ENCODE measurements at regions not wholly inside any gene's neighbourhood (a gene's known extent, or its start where the extent isn't known, plus 50 kb on each side); places are given as distances from the start of the nearest gene placed in this dataset.
"Not testable (repeated sequence)": the region's sequence is repeated elsewhere in the genome, so short reads cannot be mapped to it uniquely, and the experiment has no call there.

GRCh38 chr22:25281675-25282345 lies 62.4 kb downstream of the CRYBB2 start:
- no peak for DNase-seq

DNA sequence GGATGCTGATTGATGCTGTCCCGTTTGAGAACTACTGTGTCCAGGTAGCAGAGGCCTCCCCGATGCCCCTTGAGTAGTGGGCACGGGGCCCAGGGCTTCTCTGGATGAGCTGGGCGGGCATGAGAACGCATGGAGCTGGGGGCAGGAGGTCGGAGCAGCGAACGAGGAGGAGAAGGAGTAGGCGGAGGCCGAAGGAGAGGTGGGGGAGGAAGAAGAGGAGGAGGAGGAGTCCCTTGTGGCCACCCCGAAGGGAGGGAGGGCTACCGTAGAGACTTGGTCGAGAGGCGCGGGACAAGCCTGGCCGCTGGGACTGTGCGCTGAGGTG lies 62.9 kb downstream of the CRYBB2 start:
- DNase-seq = no peak

- DNase-seq = no peak
These were observed 63.5 kb downstream of the CRYBB2 start for GRCh38 chr22:25282671-25283561.

- not testable (repeated sequence) for DNase-seq
These were observed 69.0 kb downstream of the CRYBB2 start for GRCh38 chr22:25288481-25288880.

DNA sequence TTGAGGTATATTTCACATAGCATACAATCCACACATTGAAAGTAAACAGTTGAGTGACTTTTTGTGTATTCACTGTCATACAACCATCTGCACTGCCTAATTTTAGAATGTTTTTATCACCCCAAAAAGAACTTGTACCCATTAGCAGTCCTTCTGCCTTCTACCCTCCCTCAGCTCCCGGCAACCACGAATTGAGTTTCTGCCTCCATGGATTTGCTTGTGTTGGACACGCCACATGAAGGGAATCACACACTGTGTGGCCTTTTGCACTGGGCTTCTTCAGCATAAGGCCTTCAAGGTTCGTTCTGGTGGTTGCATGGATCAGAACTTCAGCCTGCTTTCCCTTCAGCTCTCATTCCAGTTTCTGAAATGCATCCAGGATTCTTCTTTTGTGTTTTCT lies 82.5 kb downstream of the CRYBB2 start:
- not testable (repeated sequence) for DNase-seq

GRCh38 chr22:25309586-25309985 lies 90.1 kb downstream of the CRYBB2 start:
- DNase-seq = not testable (repeated sequence)

GRCh38 chr22:25311924-25312323 lies 92.5 kb downstream of the CRYBB2 start:
- not testable (repeated sequence) for DNase-seq

- no peak for DNase-seq
These were observed 98.8 kb downstream of the CRYBB2 start for GRCh38 chr22:25318081-25318823.

GRCh38 chr22:25327018-25327755 lies 107.7 kb downstream of the CRYBB2 start:
- no peak for DNase-seq

- no peak for DNase-seq
These were observed 111.6 kb downstream of the CRYBB2 start for GRCh38 chr22:25331050-25331449.

DNA sequence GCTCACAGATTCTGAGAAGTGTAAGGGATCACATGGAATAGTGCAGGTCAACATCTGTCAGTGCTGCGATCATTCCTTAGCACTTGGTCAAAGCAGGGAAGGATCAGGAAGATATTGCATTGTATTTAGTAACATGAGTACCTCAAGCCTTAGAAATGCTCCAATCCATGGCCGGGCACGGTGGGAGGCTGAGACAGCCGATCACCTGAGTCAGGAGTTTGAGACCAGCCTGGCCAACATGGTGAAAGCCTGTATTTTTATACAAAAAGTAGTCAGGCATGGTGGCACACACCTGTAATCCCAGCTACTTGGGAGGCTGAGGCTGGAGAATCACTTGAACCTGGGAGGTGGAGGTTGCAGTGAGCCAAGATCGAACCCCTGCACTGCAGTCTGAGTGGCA lies 112.5 kb downstream of the CRYBB2 start:
- DNase-seq = not testable (repeated sequence)

DNA sequence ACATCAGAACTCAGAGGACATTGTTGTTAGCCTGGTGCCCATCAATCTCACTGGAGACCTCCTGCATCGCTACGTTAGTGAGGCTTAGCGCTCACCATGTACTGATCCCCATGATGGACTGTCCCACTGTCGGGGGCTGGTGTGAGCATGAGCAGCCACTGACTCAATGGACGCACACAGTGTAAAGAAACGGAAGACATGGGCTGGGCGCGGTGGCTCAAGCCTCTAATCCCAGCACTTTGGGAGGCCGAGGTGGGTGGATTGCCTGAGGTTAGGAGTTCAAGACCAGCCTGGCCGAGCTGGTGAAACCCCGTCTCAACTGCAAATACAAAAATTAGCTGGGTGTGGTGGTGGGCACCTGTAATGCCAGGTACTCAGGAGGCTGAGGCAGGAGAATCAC lies 112.9 kb downstream of the CRYBB2 start:
- DNase-seq = no peak

- DNase-seq = peak; percentile 40
These were observed 114.7 kb downstream of the CRYBB2 start for GRCh38 chr22:25334162-25334490.

- not testable (repeated sequence) for DNase-seq
These were observed 115.2 kb downstream of the CRYBB2 start for GRCh38 chr22:25334631-25335030.

DNA sequence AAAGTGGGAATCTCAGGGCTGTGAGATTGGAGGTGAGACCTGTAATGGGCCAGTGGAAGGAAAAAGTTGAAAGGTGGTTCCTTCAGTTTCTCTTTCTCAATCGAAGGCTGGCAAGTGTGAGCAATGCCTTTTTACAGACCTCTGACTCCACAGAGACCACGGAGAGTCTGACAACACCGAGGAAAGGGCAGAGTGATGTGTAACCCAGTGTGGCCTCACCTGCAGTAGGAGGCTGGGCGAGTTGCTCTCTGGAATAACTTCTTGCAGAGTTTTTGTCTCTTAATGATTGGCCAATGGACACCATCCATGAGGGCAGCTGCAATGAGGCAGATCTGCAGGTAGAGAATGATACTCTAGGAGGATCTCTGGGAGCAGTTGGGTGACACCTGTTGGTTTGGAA lies 115.8 kb downstream of the CRYBB2 start:
- DNase-seq = not testable (repeated sequence)

GRCh38 chr22:25340536-25340935 lies 121.1 kb downstream of the CRYBB2 start:
- not testable (repeated sequence) for DNase-seq

- DNase-seq = not testable (repeated sequence)
These were observed 124.9 kb downstream of the CRYBB2 start for GRCh38 chr22:25344366-25344765.

GRCh38 chr22:25346859-25347751 lies 127.7 kb downstream of the CRYBB2 start:
- no peak for DNase-seq

- no peak for DNase-seq
These were observed 128.3 kb downstream of the CRYBB2 start for GRCh38 chr22:25347752-25348102.

DNA sequence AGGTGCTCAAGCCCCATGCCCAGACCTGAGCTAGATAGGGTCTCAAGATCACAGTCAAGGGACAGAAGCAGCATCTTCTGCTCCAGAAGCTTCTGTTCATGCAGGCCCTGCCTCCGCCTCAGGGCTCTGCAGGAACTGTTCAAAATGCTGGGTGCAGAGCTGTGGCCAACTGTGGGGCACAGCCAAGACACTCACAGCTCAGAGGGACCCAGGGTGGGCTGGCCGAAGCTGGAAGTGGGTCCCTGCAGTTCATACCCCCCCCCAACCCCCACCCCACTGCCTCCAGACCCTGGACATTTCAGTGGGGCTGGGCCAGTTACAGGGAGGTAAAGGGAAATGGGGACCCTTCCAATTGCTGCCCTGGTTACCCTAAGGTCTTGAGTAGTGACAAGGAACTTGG lies 129.0 kb downstream of the CRYBB2 start:
- DNase-seq = no peak

DNA sequence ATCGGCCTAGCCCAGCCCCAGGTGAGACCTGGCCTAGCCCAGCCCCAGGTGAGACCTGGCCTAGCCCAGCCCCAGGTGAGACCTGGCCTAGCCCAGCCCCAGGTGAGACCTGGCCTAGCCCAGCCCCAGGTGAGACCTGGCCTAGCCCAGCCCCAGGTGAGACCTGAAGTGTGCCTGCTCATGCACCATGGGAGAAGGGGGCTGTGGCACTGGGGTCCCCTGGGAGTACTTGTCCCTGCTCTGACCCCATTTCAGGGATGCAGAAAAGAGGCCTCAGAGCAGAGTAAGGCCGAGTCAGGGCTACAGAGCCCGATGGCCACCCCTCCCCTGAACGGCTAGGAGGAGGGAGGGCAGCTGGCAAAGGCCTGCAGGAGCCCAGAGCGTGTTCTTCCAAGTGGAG lies 129.6 kb downstream of the CRYBB2 start:
- DNase-seq = not testable (repeated sequence)

GRCh38 chr22:25350551-25350971 lies 131.1 kb downstream of the CRYBB2 start:
- no peak for DNase-seq
